Mucosa of descending colon (tissue), 3 donors: ENCODE measurements at regions not wholly inside any gene's neighbourhood (a gene's known extent, or its start where the extent isn't known, plus 50 kb on each side); places are given as distances from the start of the nearest gene placed in this dataset.

Source experiments
- ATAC-seq: fragments of 200-7000 bp; cut with Tn5 transposase; one replicate; pipeline ENCODE4 v1.9.1; 2020; ENCODE audit warnings: mild to moderate bottlenecking, moderate library complexity
- DNase-seq, 3 donors: peaks; one replicate each; pipeline ENCODE4 v3.0.0-alpha.2; 2020
- H3K36me3 ChIP-seq: fragments of 200-600 bp; one replicate; pipeline ENCODE4 v1.8.0; 2021; ENCODE audit warnings: low read depth, mild to moderate bottlenecking
- H3K4me1 ChIP-seq: fragments of 200-600 bp; one replicate; pipeline ENCODE4 v1.8.0; 2021; ENCODE audit warnings: low read depth, mild to moderate bottlenecking
- H3K4me3 ChIP-seq: fragments of 200-600 bp; one replicate; pipeline ENCODE4 v1.8.0; 2021; ENCODE audit warnings: mild to moderate bottlenecking
- H3K9me3 ChIP-seq: fragments of 200-600 bp; one replicate; pipeline ENCODE4 v1.8.0; 2021; ENCODE audit warnings: mild to moderate bottlenecking
- CTCF ChIP-seq: fragments of 200-600 bp; IDR thresholded peaks from one replicate; pipeline ENCODE4 v1.8.0; 2022; ENCODE audit warnings: antibody characterized with exemption, mild to moderate bottlenecking
- intact Hi-C, 2 donors: fragments of 100-400 bp; cut with DNase I in 1 of 2; cut with micrococcal nuclease in 1 of 2; formaldehyde crosslinking; loops; one replicate each; pipeline versions ENCODE4 v1.11.0 to v1.11.1; 2022; cut with DNase I, micrococcal nuclease
- donor health status: DM: no; HTN: no; CAD: no; lungs with moderate emphysema.
- donor health status: DM: no; HTN: no; CAD: no.
- donor health status: DM: no; HTN: yes; CAD: no.

- ATAC-seq (no peak), DNase-seq (no peak)
- Histone ChIP-seq H3K4me1 (peaks cover 9% of the 10 kb centered on the region), H3K9me3 (peaks cover 10% of the 10 kb centered on the region), H3K4me3 (no peak overlapping the region), H3K36me3 (no peaks in the 10 kb centered on the region)
- intact Hi-C loops, result no loop called here
- TF ChIP-seq CTCF, result no peak
These were observed 345.7 kb upstream of the KLF6 start for GRCh38 chr10:4130685-4131084.

- no peak for TF ChIP-seq CTCF
- peaks cover 9% of the 10 kb centered on the region for H3K4me1 ChIP-seq
- no peak for DNase-seq
- H3K4me3 ChIP-seq, result no peak overlapping the region
- H3K36me3 ChIP-seq, result no peaks in the 10 kb centered on the region
- ATAC-seq, result no peak
- intact Hi-C loops, result no loop called here
- H3K9me3 ChIP-seq, result peaks cover 12% of the 10 kb centered on the region
These were observed 345.0 kb upstream of the KLF6 start for GRCh38 chr10:4129866-4130477.

GRCh38 chr10:4127518-4128315, 342.7 kb upstream of the KLF6 start:
- ATAC-seq (peak; percentile 96), DNase-seq (peak in 1 of 3 donors; percentile 65)
- intact Hi-C loops, result no loop called here
- no peaks in the 10 kb centered on the region for H3K36me3 ChIP-seq
- H3K4me1 ChIP-seq, result peaks cover 9% of the 10 kb centered on the region
- TF ChIP-seq CTCF, result no peak
- H3K9me3 ChIP-seq, result peaks cover 17% of the 10 kb centered on the region
- H3K4me3 ChIP-seq, result no peak overlapping the region

GRCh38 chr10:4125776-4126175, 340.8 kb upstream of the KLF6 start:
- intact Hi-C loops, result no loop called here
- TF ChIP-seq CTCF, result no peak
- H3K4me3 ChIP-seq, result no peak overlapping the region
- DNase-seq (no peak), ATAC-seq (no peak)
- no peaks in the 10 kb centered on the region for H3K36me3 ChIP-seq
- H3K4me1 ChIP-seq, result peaks cover 9% of the 10 kb centered on the region
- H3K9me3 ChIP-seq, result peaks cover 17% of the 10 kb centered on the region

- ATAC-seq (peak; percentile 82), DNase-seq (peak in 2 of 3 donors; percentile 32 to 56)
- no peak overlapping the region for H3K4me3 ChIP-seq
These were observed 336.7 kb upstream of the KLF6 start for GRCh38 chr10:4121502-4122380.

More at GRCh38 chr10:4121502-4122380, 336.7 kb upstream of the KLF6 start:
- no peak for TF ChIP-seq CTCF
- Histone ChIP-seq H3K36me3 (no peaks in the 10 kb centered on the region), H3K9me3 (peaks cover 16% of the 10 kb centered on the region), H3K4me1 (no peaks in the 10 kb centered on the region)
- intact Hi-C loops, result no loop called here
